ES-I3 (cell line): ENCODE measurements at regions not wholly inside any gene's neighbourhood (a gene's known extent, or its start where the extent isn't known, plus 50 kb on each side); places are given as distances from the start of the nearest gene placed in this dataset.
"Not testable (repeated sequence)": the region's sequence is repeated elsewhere in the genome, so short reads cannot be mapped to it uniquely, and the experiment has no call there.

ENCODE experiments used
- H3K36me3 ChIP-seq: 2 replicates; pipeline ENCODE4 v1.6.1; 2013; ENCODE audit warnings: mild to moderate bottlenecking, low read length, control low read depth, moderate library complexity; ENCODE audit not compliant: insufficient read depth
- H3K4me1 ChIP-seq: 2 replicates; pipeline ENCODE4 v1.6.1; 2013; ENCODE audit warnings: mild to moderate bottlenecking, control low read depth, low read length; ENCODE audit not compliant: insufficient read depth
- H3K9ac ChIP-seq: 2 replicates; pipeline ENCODE4 v1.6.1; 2013; ENCODE audit warnings: low read depth, mild to moderate bottlenecking, low read length, moderate library complexity
- H3K9me3 ChIP-seq: 2 replicates; pipeline ENCODE4 v1.6.1; 2013; ENCODE audit warnings: mild to moderate bottlenecking, low read length, moderate library complexity; ENCODE audit not compliant: control insufficient read depth, insufficient read depth

- H3K9me3 ChIP-seq: no peaks in the 10 kb centered on the region
- H3K9ac ChIP-seq: no peak overlapping the region
- peaks cover 11% of the 10 kb centered on the region for H3K4me1 ChIP-seq
- no peaks in the 10 kb centered on the region for H3K36me3 ChIP-seq
These were observed 285.2 kb upstream of the STXBP5 start for GRCh38 chr6:146919017-146919416.

GRCh38 chr6:146923205-146923833 lies 280.9 kb upstream of the STXBP5 start:
- Histone ChIP-seq H3K4me1 (no peaks in the 10 kb centered on the region), H3K36me3 (no peaks in the 10 kb centered on the region), H3K9ac (no peak overlapping the region), H3K9me3 (no peaks in the 10 kb centered on the region)

GRCh38 chr6:146925846-146926245 lies 278.4 kb upstream of the STXBP5 start:
- no peaks in the 10 kb centered on the region for H3K9me3 ChIP-seq
- H3K9ac ChIP-seq: no peak overlapping the region
- no peaks in the 10 kb centered on the region for H3K36me3 ChIP-seq

GRCh38 chr6:146928503-146928902 lies 275.7 kb upstream of the STXBP5 start:
- no peaks in the 10 kb centered on the region for H3K4me1 ChIP-seq
- no peak overlapping the region for H3K9ac ChIP-seq
- no peaks in the 10 kb centered on the region for H3K9me3 ChIP-seq
- H3K36me3 ChIP-seq: no peaks in the 10 kb centered on the region

More at GRCh38 chr6:146925846-146926245, 278.4 kb upstream of the STXBP5 start:
- H3K4me1 ChIP-seq: no peaks in the 10 kb centered on the region

- H3K36me3 ChIP-seq: no peaks in the 10 kb centered on the region
- H3K4me1 ChIP-seq: no peaks in the 10 kb centered on the region
- no peaks in the 10 kb centered on the region for H3K9me3 ChIP-seq
- H3K9ac ChIP-seq: no peak overlapping the region
These were observed 273.0 kb upstream of the STXBP5 start for GRCh38 chr6:146931214-146931613.

- Histone ChIP-seq H3K36me3 (no peaks in the 10 kb centered on the region), H3K9ac (no peak overlapping the region), H3K9me3 (no peaks in the 10 kb centered on the region), H3K4me1 (no peaks in the 10 kb centered on the region)
These were observed 266.9 kb upstream of the STXBP5 start for GRCh38 chr6:146937316-146937715.

GRCh38 chr6:146938266-146938665 lies 266.0 kb upstream of the STXBP5 start:
- Histone ChIP-seq H3K4me1 (no peaks in the 10 kb centered on the region), H3K9me3 (no peaks in the 10 kb centered on the region), H3K36me3 (no peaks in the 10 kb centered on the region), H3K9ac (no peak overlapping the region)

GRCh38 chr6:146939456-146939855 lies 264.8 kb upstream of the STXBP5 start:
- H3K4me1 ChIP-seq, H3K9me3 ChIP-seq, H3K9ac ChIP-seq, H3K36me3 ChIP-seq: not testable (repeated sequence)

- no peaks in the 10 kb centered on the region for H3K4me1 ChIP-seq
- no peaks in the 10 kb centered on the region for H3K9me3 ChIP-seq
- no peak overlapping the region for H3K9ac ChIP-seq
- H3K36me3 ChIP-seq: no peaks in the 10 kb centered on the region
These were observed 260.6 kb upstream of the STXBP5 start for GRCh38 chr6:146943664-146944063.

GRCh38 chr6:146944077-146944476 lies 260.1 kb upstream of the STXBP5 start:
- no peaks in the 10 kb centered on the region for H3K4me1 ChIP-seq
- no peaks in the 10 kb centered on the region for H3K36me3 ChIP-seq
- no peaks in the 10 kb centered on the region for H3K9me3 ChIP-seq
- H3K9ac ChIP-seq: no peak overlapping the region

GRCh38 chr6:146944809-146945208 lies 259.4 kb upstream of the STXBP5 start:
- no peaks in the 10 kb centered on the region for H3K4me1 ChIP-seq
- H3K9me3 ChIP-seq: no peaks in the 10 kb centered on the region
- H3K9ac ChIP-seq: no peak overlapping the region
- H3K36me3 ChIP-seq: no peaks in the 10 kb centered on the region

GRCh38 chr6:146946559-146946958 lies 257.7 kb upstream of the STXBP5 start:
- Histone ChIP-seq H3K36me3 (no peaks in the 10 kb centered on the region), H3K9ac (no peak overlapping the region), H3K4me1 (no peaks in the 10 kb centered on the region), H3K9me3 (no peaks in the 10 kb centered on the region)

GRCh38 chr6:146948790-146949342 lies 255.4 kb upstream of the STXBP5 start:
- Histone ChIP-seq H3K36me3 (no peaks in the 10 kb centered on the region), H3K9me3 (no peaks in the 10 kb centered on the region), H3K4me1 (no peaks in the 10 kb centered on the region), H3K9ac (no peak overlapping the region)

GRCh38 chr6:146949425-146949824 lies 254.8 kb upstream of the STXBP5 start:
- H3K9me3 ChIP-seq: no peaks in the 10 kb centered on the region
- H3K9ac ChIP-seq: no peak overlapping the region
- H3K36me3 ChIP-seq: no peaks in the 10 kb centered on the region
- H3K4me1 ChIP-seq: no peaks in the 10 kb centered on the region

GRCh38 chr6:146950351-146950835 lies 253.8 kb upstream of the STXBP5 start:
- H3K9me3 ChIP-seq: no peaks in the 10 kb centered on the region
- no peaks in the 10 kb centered on the region for H3K36me3 ChIP-seq
- H3K4me1 ChIP-seq: no peaks in the 10 kb centered on the region
- no peak overlapping the region for H3K9ac ChIP-seq
